Heart left ventricle (tissue), 16 donors: ENCODE measurements at regions not wholly inside any gene's neighbourhood (a gene's known extent, or its start where the extent isn't known, plus 50 kb on each side); places are given as distances from the start of the nearest gene placed in this dataset.

ENCODE experiments used
- ATAC-seq, 4 donors: fragments of 200-7000 bp; cut with Tn5 transposase; one replicate each; pipeline ENCODE4 v1.9.1; 2020 to 2022; ENCODE audit warnings: moderate library complexity in 4 of 4, mild to moderate bottlenecking in 3 of 4, moderate number of reproducible peaks in 1 of 4
- DNase-seq, 5 donors: peaks; one replicate each; pipeline ENCODE4 v3.0.0-alpha.2; 2020
- H3K27ac ChIP-seq, 12 donors: fragments of 200-600 bp; sonication (generic) in 4 of 12; one replicate each; pipeline versions ENCODE4 v1.5.0 to v1.8.0; 2016 to 2022; ENCODE audit warnings: mild to moderate bottlenecking in 2 of 12
- H3K27me3 ChIP-seq, 9 donors: fragments of 200-600 bp; sonication (generic) in 2 of 9; one replicate each; pipeline versions ENCODE4 v1.5.1 to v1.8.0; 2016 to 2022; ENCODE audit warnings: mild to moderate bottlenecking in 3 of 9
- H3K36me3 ChIP-seq, 9 donors: fragments of 200-600 bp; sonication (generic) in 2 of 9; one replicate each; pipeline versions ENCODE4 v1.5.0 to v1.8.0; 2018 to 2022; ENCODE audit warnings: mild to moderate bottlenecking in 2 of 9
- H3K4me1 ChIP-seq, 12 donors: fragments of 200-600 bp; sonication (generic) in 4 of 12; one replicate each; pipeline versions ENCODE4 v1.5.0 to v1.8.0; 2016 to 2022; ENCODE audit warnings: mild to moderate bottlenecking in 3 of 12
- H3K4me3 ChIP-seq, 12 donors: fragments of 200-600 bp; sonication (generic) in 4 of 12; one replicate each; pipeline versions ENCODE4 v1.5.0 to v1.8.0; 2017 to 2022; ENCODE audit warnings: mild to moderate bottlenecking in 9 of 12, moderate library complexity in 4 of 12
- H3K9me3 ChIP-seq, 12 donors: fragments of 200-600 bp; sonication (generic) in 4 of 12; one replicate each; pipeline versions ENCODE4 v1.5.0 to v1.8.0; 2016 to 2022; ENCODE audit warnings: mild to moderate bottlenecking in 1 of 12
- CTCF ChIP-seq, 12 donors: fragments of 200-600 bp; sonication (generic) in 4 of 12; IDR thresholded peaks; one replicate each; pipeline versions ENCODE4 v1.5.0 to v1.8.0; 2018 to 2022; ENCODE audit warnings: antibody characterized with exemption in 12 of 12, mild to moderate bottlenecking in 5 of 12
- POLR2A ChIP-seq, 2 donors: fragments of 450-650 bp; IDR thresholded peaks; one replicate each; pipeline ENCODE4 v1.6.1; 2017; ENCODE audit warnings: antibody characterized with exemption in 2 of 2, mild to moderate bottlenecking in 2 of 2, moderate library complexity in 2 of 2
- WGBS, 4 donors: extraction: QIAGEN DNeasy Blood & Tissue Kit in 2 of 4; methylation state at CpG; one replicate each; pipeline versions ENCODE4 v1.1.5 to v1.1.7; 2013 to 2018; 5-methylcytosine and 5-hydroxymethylcytosine counted together
- intact Hi-C, 10 donors: fragments of 100-400 bp; cut with DNase I; formaldehyde crosslinking; loops; one replicate each; pipeline versions ENCODE4 v1.11.1 to v1.14.2; 2022
- donor health status: ischemic (EF 13 %, LVEDD 7.1; RV severe dilation, severe dysfunction).
- donor health status: healthy with polysubstance abuse.
- donor health status: DM: no; HTN: yes; CAD: no.
- donor health status: DM: no; HTN: no; CAD: no.
- donor health status: ischemic (EF 25% LVEDD 6.9; RV normal size, moderate dysfunction).
- donor health status: ischemic (EF 25% LVEDD 5.7; RV mildly dilated, moderate dysfunction).
- donor health status: healthy.
- donor health status: DM: yes; HTN: yes; CAD: no.
- donor health status: ischemic (EF 35%, LVEDD 5.7; RV mildly dilated, moderate dysfunction).
- donor health status: nonischemic (EF 11% LVEDD 7.7; RV severe dilation, severe dysfunction).
- donor health status: DM: yes; HTN: yes; CAD: no.
- donor health status: PGD.
- donor health status: ischemic (EF 29% LVEDD 5.4; RV normal size, mild dysfunction).
- donor health status: nonischemic (EF 23%, LVEDD 6.1; RV moderate dilation, normal function).

- intact Hi-C loops = no loop called here
- no peak for DNase-seq
- TF ChIP-seq CTCF (IDR thresholded peaks at IDR 0.05) = no peak
- TF ChIP-seq POLR2A (IDR thresholded peaks at IDR 0.05) = no peak
- Histone ChIP-seq H3K27ac (no peak overlapping the region), H3K4me3 (no peak overlapping the region), H3K4me1 (peaks cover 0 to 2% (median 0%) of the 10 kb centered on the region in 12 donors), H3K9me3 (peaks cover 0 to 6% (median 0%) of the 10 kb centered on the region in 12 donors), H3K27me3 (no peaks in the 10 kb centered on the region), H3K36me3 (no peaks in the 10 kb centered on the region)
- 75 to 91% (median 86%) methylated on average over 10 of the region's 10 CpGs for WGBS, 4 donors
- ATAC-seq = no peak
Observed at GRCh38 chr13:99751517-99752199, 219.9 kb downstream of the ZIC5 start.

- no peak overlapping the region for H3K4me3 ChIP-seq
- intact Hi-C loops = no loop called here
- TF ChIP-seq CTCF (IDR thresholded peaks at IDR 0.05) = no peak
- TF ChIP-seq POLR2A (IDR thresholded peaks at IDR 0.05) = no peak
- WGBS, 4 donors = 94 to 98% (median 97%) methylated on average over 8 of the region's 8 CpGs
- ATAC-seq (no peak), DNase-seq (no peak)
- H3K27ac ChIP-seq = no peak overlapping the region
- no peaks in the 10 kb centered on the region for H3K36me3 ChIP-seq
- peaks cover 0 to 2% (median 0%) of the 10 kb centered on the region in 12 donors for H3K4me1 ChIP-seq
- peaks cover 0 to 6% (median 0%) of the 10 kb centered on the region in 12 donors for H3K9me3 ChIP-seq
- H3K27me3 ChIP-seq = no peaks in the 10 kb centered on the region
Observed at GRCh38 chr13:99750951-99751350, 220.6 kb downstream of the ZIC5 start.

GRCh38 chr13:99749271-99750019, 222.1 kb downstream of the ZIC5 start:
- H3K4me1 ChIP-seq = peaks cover 0 to 2% (median 0%) of the 10 kb centered on the region in 12 donors
- intact Hi-C loops = no loop called here
- no peak overlapping the region for H3K27ac ChIP-seq
- DNase-seq (no peak), ATAC-seq (no peak)
- no peak for TF ChIP-seq POLR2A (IDR thresholded peaks at IDR 0.05)
- no peak for TF ChIP-seq CTCF (IDR thresholded peaks at IDR 0.05)
- 86 to 90% (median 88%) methylated on average over 11 of the region's 11 CpGs for WGBS, 4 donors
- peaks cover 0 to 6% (median 0%) of the 10 kb centered on the region in 12 donors for H3K9me3 ChIP-seq
- no peaks in the 10 kb centered on the region for H3K36me3 ChIP-seq
- H3K4me3 ChIP-seq = no peak overlapping the region
- H3K27me3 ChIP-seq = no peaks in the 10 kb centered on the region

- Histone ChIP-seq H3K36me3 (no peaks in the 10 kb centered on the region), H3K9me3 (peaks cover 0 to 6% (median 0%) of the 10 kb centered on the region in 12 donors), H3K4me3 (no peak overlapping the region), H3K27me3 (no peaks in the 10 kb centered on the region), H3K27ac (no peak overlapping the region), H3K4me1 (peaks cover 0 to 8% (median under 1%) of the 10 kb centered on the region in 12 donors)
- DNase-seq (no peak), ATAC-seq (no peak)
- WGBS, 4 donors = 59 to 64% (median 59%) methylated on average over 7 of the region's 7 CpGs
- no peak for TF ChIP-seq CTCF (IDR thresholded peaks at IDR 0.05)
- no peak for TF ChIP-seq POLR2A (IDR thresholded peaks at IDR 0.05)
- intact Hi-C loops = no loop called here
Observed at GRCh38 chr13:99747403-99747710, 224.2 kb downstream of the ZIC5 start.
